Kidney epithelial cell (primary cell): ENCODE measurements at regions not wholly inside any gene's neighbourhood (a gene's known extent, or its start where the extent isn't known, plus 50 kb on each side); places are given as distances from the start of the nearest gene placed in this dataset.

Experiments used
- DNase-seq: peaks from one replicate; pipeline ENCODE4 v3.0.0-alpha.2; 2010; ENCODE audit warnings: low read depth
- H3K27me3 ChIP-seq: 2 replicates; pipeline ENCODE4 v1.6.0; 2011; ENCODE audit warnings: low read length; ENCODE audit not compliant: control insufficient read depth, insufficient read depth
- H3K36me3 ChIP-seq: 2 replicates; pipeline ENCODE4 v1.5.1; 2011; ENCODE audit warnings: low read length; ENCODE audit not compliant: control insufficient read depth, insufficient read depth
- H3K4me3 ChIP-seq: 2 replicates; pipeline ENCODE4 v1.5.1; 2011; ENCODE audit warnings: low read depth, mild to moderate bottlenecking, control low read depth, low read length
- CTCF ChIP-seq: IDR thresholded peaks from 2 replicates; pipeline ENCODE4 v1.5.1; 2011; ENCODE audit warnings: mild to moderate bottlenecking, moderate library complexity, low read length, control low read depth, inconsistent platforms; ENCODE audit not compliant: insufficient read depth, poor library complexity, severe bottlenecking

DNA sequence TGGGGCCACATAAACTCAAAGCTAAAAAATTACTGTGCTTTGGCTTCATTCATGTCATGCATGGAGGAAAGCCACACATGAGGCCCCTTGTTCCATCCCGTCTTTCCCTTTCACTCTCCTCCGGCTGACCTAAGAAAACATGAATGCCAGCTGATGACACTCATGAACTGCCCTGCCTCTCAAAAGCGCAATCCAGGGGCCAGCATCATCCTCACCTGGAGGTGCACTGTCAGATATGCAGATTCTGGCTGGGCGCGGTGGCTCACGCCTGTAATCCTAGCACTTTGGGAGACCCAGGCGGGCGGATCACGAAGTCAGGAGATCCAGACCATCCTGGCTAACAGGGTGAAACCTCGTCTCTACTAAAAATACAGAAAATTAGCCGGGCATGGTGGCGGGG is 116.1 kb upstream of the FOXN3 start:
- no peak for DNase-seq
- no peak for TF ChIP-seq CTCF
- H3K36me3 ChIP-seq = no peaks in the 10 kb centered on the region
- H3K4me3 ChIP-seq = no peak overlapping the region
- no peaks in the 10 kb centered on the region for H3K27me3 ChIP-seq

- TF ChIP-seq CTCF = no peak
- DNase-seq = no peak
- Histone ChIP-seq H3K36me3 (no peaks in the 10 kb centered on the region), H3K4me3 (no peak overlapping the region), H3K27me3 (no peaks in the 10 kb centered on the region)
These were observed 114.8 kb upstream of the FOXN3 start for GRCh38 chr14:89531661-89532335.

DNA sequence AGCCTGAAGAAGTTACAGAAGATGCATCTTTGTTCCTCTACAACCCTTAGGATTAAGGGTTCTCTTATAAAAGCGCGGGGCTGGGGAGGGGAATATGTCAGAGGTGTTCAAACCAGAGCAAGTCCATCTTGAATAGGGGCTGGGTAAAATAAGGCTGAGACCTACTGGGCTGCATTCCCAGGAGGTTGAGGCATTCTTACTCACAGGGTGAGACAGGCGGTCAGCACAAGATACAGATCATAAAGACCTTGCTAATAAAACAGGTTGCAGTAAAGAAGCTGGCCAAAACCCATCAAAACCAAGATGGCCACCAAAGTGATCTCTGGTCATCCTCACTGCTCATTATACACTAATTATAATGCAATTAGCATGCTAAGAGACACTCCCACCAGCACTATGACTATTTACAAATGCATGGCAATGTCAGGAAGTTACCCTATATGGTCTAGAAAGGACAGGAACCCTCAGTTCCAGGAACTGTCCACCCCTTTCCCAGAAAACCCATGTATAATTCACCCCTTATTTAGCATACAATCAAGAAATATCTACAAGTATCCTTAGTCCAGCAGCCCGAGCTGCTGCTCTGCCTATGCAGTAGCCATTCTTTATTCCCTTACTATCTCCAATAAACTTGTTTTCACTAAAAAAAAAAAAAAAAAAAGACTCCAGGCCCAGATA is 108.1 kb upstream of the FOXN3 start:
- no peak for DNase-seq
- TF ChIP-seq CTCF = no peak
- no peaks in the 10 kb centered on the region for H3K27me3 ChIP-seq

GRCh38 chr14:89524412-89524811 is 107.4 kb upstream of the FOXN3 start:
- Histone ChIP-seq H3K4me3 (no peak overlapping the region), H3K36me3 (no peaks in the 10 kb centered on the region), H3K27me3 (no peaks in the 10 kb centered on the region)
- TF ChIP-seq CTCF = no peak
- no peak for DNase-seq

More for the DNA sequence above, 108.1 kb upstream of the FOXN3 start:
- Histone ChIP-seq H3K36me3 (no peaks in the 10 kb centered on the region), H3K4me3 (no peak overlapping the region)

- H3K36me3 ChIP-seq = no peaks in the 10 kb centered on the region
- H3K4me3 ChIP-seq = no peak overlapping the region
- no peaks in the 10 kb centered on the region for H3K27me3 ChIP-seq
- no peak for DNase-seq
- TF ChIP-seq CTCF = no peak
These were observed 105.0 kb upstream of the FOXN3 start for GRCh38 chr14:89521988-89522387.

DNA sequence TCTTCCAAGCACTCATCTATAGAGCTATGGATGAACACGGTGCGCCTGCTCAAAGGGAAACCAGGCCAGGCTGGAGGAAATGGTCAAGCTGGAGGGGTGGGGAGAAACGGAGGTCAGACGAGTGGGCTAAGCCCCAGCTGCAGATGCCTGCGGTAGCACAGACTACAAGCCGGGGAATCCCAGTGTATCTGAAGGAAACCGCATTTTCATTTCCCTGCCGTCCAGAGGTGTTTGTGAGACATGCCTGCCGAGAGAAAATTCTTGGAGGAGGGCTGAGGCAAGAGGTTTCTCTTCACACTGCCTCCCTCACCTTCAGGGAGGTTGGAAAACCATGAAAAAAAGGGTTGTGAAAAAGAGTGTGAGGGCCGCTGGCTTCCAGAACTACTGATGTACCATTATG is 102.0 kb upstream of the FOXN3 start:
- no peak for DNase-seq
- Histone ChIP-seq H3K27me3 (no peaks in the 10 kb centered on the region), H3K36me3 (no peaks in the 10 kb centered on the region), H3K4me3 (no peak overlapping the region)
- TF ChIP-seq CTCF = no peak
